ENCODE measurements at regions not wholly inside any gene's neighbourhood (a gene's known extent, or its start where the extent isn't known, plus 50 kb on each side); places are given as distances from the start of the nearest gene placed in this dataset.
"Not testable (repeated sequence)": the region's sequence is repeated elsewhere in the genome, so short reads cannot be mapped to it uniquely, and the experiment has no call there.

DNA sequence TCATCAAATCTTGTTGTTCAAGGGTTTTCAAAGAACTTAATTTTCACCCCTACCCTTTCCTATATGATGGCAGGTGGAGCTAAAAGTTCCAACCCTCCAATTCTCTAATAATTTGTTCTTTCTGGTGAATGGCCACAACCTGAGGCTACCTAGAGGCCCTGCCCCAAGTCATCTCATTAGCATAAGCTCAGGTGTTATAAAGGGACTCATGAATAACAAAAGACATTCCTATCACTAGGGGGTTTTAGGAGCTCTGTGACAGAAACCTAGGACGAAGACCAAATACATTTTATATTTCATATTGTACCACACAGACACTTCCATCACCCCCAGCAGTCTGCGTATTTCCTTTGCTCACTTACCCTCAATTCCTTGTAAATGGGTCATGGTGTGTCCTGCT, 483.6 kb upstream of the EPHA6 start:
- Mint-ChIP-seq H3K27ac (no peak overlapping the region), H3K4me3 (no peak overlapping the region), H3K9me3 (no peaks in the 10 kb centered on the region), H3K36me3 (ENCODE audit: low read depth) (no peaks in the 10 kb centered on the region), H3K27me3 (ENCODE audit: low read depth) (no peaks in the 10 kb centered on the region), H3K4me1 (no peaks in the 10 kb centered on the region)
- TF ChIP-seq, protein P1, sequence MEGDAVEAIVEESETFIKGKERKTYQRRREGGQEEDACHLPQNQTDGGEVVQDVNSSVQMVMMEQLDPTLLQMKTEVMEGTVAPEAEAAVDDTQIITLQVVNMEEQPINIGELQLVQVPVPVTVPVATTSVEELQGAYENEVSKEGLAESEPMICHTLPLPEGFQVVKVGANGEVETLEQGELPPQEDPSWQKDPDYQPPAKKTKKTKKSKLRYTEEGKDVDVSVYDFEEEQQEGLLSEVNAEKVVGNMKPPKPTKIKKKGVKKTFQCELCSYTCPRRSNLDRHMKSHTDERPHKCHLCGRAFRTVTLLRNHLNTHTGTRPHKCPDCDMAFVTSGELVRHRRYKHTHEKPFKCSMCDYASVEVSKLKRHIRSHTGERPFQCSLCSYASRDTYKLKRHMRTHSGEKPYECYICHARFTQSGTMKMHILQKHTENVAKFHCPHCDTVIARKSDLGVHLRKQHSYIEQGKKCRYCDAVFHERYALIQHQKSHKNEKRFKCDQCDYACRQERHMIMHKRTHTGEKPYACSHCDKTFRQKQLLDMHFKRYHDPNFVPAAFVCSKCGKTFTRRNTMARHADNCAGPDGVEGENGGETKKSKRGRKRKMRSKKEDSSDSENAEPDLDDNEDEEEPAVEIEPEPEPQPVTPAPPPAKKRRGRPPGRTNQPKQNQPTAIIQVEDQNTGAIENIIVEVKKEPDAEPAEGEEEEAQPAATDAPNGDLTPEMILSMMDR (IDR thresholded peaks at IDR 0.05; ENCODE audit: unreplicated experiment in 3 of 3): no peak

DNA sequence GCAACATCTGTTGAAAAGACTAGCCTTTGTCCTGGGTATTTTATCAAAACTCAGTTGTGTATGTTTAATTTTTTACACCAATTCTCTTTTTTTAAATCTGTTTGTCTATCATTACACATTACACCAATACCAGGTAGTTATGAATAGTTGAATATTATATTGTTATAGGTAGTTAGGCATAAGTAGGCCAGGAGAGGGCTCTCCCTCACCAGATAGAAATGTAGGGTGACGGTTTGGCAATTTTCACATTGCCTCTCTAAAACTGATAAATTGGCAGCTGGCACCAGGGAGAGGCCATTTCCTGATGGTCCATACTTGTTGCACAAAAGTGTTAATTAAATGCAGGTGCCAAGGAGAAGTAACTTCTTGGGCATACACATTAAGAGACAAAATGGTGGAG, 483.1 kb upstream of the EPHA6 start:
- H3K4me3 Mint-ChIP-seq: no peak overlapping the region
- no peaks in the 10 kb centered on the region for H3K9me3 Mint-ChIP-seq
- TF ChIP-seq, protein P1 (IDR thresholded peaks at IDR 0.05; ENCODE audit: unreplicated experiment in 3 of 3): no peak
- H3K4me1 Mint-ChIP-seq: no peaks in the 10 kb centered on the region
- H3K36me3 Mint-ChIP-seq (ENCODE audit: low read depth): no peaks in the 10 kb centered on the region
- H3K27me3 Mint-ChIP-seq (ENCODE audit: low read depth): no peaks in the 10 kb centered on the region
- H3K27ac Mint-ChIP-seq: no peak overlapping the region

DNA sequence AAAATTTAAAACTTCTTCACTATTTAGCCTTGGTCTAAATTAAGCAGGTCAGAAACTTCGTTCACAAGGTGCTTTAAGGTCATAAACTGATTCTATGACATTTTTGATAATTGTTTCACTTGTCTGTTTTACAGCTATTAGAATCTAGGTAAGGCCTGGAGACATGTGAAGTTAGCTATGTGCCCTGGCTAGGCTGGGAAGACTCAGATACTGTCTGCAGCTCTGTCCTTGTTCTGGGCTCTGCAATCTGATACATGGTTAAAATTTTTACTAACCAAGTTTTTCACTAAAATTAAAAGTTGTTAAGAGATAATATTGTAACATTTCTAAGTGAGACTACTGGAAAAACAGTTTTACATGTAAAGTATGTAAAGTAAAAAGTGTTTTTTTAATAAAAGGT, 479.6 kb upstream of the EPHA6 start:
- Mint-ChIP-seq H3K9me3 (peaks cover 4% of the 10 kb centered on the region), H3K4me1 (no peaks in the 10 kb centered on the region), H3K36me3 (ENCODE audit: low read depth) (no peaks in the 10 kb centered on the region), H3K4me3 (no peak overlapping the region), H3K27ac (no peak overlapping the region), H3K27me3 (ENCODE audit: low read depth) (no peaks in the 10 kb centered on the region)
- TF ChIP-seq, protein P1 (IDR thresholded peaks at IDR 0.05; ENCODE audit: unreplicated experiment in 3 of 3): no peak

DNA sequence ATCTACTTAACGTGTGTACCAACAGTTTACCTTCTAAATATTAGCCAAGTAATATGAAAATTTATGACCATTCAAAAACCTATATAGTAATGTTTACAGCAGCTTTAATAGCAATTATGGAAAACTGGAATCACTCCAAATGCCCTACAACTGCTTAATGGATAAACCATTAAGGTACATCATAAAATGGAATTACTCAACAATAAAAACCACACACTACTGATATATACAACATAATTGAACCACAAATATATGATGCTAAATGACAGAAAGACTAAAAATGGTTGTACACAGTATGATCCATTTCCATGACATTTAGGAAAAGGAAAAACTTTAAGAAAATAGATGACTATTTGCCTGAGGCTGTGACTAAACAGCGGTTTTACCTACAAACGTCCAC, 467.1 kb upstream of the EPHA6 start:
- Mint-ChIP-seq H3K36me3 (ENCODE audit: low read depth) (no peaks in the 10 kb centered on the region), H3K4me3 (no peak overlapping the region), H3K27ac (no peak overlapping the region), H3K27me3 (ENCODE audit: low read depth) (no peaks in the 10 kb centered on the region), H3K9me3 (no peaks in the 10 kb centered on the region), H3K4me1 (no peaks in the 10 kb centered on the region)
- TF ChIP-seq, protein P1 (IDR thresholded peaks at IDR 0.05; ENCODE audit: unreplicated experiment in 3 of 3): no peak

DNA sequence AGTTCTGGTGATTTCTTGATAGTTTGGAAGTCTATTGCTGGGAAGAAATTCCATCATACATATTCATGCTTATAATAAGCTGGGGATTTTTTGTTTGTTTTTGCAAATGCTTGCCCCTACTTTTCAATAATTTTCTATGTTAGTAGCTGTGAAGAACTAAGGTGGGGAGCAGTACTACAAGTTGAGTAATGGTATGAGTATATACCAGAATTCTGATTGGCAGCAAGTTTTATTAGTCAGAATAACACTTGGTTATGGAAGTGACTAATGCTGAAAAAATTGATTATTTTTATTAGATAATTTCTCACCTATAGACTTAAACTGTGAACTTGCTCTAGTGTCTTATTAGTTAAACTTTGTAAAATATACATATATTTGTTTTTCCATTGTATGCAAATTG, 462.8 kb upstream of the EPHA6 start:
- not testable (repeated sequence) for H3K36me3 Mint-ChIP-seq (ENCODE audit: low read depth); H3K27me3 Mint-ChIP-seq (ENCODE audit: low read depth); H3K27ac Mint-ChIP-seq; H3K4me3 Mint-ChIP-seq; H3K4me1 Mint-ChIP-seq; H3K9me3 Mint-ChIP-seq

DNA sequence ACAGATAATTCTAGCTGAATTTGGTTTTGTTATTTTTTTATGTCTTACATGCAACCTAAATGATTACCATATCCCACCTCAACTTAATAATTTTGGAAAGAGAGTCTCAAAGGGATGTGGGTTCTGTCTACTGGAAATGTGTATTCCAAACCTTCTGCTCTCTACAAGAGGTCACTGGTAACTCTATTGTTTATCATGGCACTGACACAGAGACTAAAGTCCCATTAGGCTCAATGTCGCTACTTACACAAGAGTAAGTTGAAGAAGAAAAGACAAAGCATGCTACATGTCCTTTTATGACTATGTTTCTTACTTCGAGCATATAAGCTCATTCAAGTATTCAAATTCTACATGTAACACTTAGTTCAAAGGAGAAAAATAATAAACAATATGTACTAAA, 460.3 kb upstream of the EPHA6 start:
- H3K4me3 Mint-ChIP-seq: no peak overlapping the region

More for the DNA sequence above, 460.3 kb upstream of the EPHA6 start:
- Mint-ChIP-seq H3K36me3 (ENCODE audit: low read depth) (no peaks in the 10 kb centered on the region), H3K4me1 (no peaks in the 10 kb centered on the region), H3K27ac (no peak overlapping the region), H3K27me3 (ENCODE audit: low read depth) (no peaks in the 10 kb centered on the region), H3K9me3 (peaks cover 4% of the 10 kb centered on the region)
- TF ChIP-seq, protein P1 (IDR thresholded peaks at IDR 0.05; ENCODE audit: unreplicated experiment in 3 of 3): no peak

Measured in nephron (organoid).